NT2/D1 (cell line): ENCODE measurements at regions not wholly inside any gene's neighbourhood (a gene's known extent, or its start where the extent isn't known, plus 50 kb on each side); places are given as distances from the start of the nearest gene placed in this dataset.

Experiments
- YY1 ChIP-seq: IDR thresholded peaks from 2 replicates; pipeline ENCODE4 v1.6.1; 2011; ENCODE audit not compliant: insufficient read length, insufficient read depth
- ZNF274 ChIP-seq: IDR thresholded peaks from 2 replicates; pipeline ENCODE4 v1.6.1; 2011; ENCODE audit warnings: mild to moderate bottlenecking, low read depth, low read length

DNA sequence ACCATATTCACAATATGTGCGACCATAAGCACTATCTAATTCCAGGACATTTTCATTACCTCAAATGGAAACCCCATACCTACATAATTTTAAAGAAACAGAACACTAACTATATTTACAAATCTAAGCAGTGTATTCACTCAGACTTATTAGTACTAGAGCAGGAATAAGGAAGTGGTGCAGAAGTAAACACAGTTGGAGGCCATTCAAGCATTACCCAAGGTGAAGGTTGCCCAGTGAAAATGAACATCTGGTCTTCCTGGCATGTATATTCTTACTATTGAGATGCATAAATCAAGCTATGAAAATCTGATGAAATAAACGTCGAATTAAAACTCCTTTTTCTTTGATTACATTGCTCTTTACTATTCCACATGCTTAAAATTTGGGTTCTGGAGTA is 78.9 kb upstream of the TTC14 start:
- TF ChIP-seq ZNF274 (no peak), YY1 (no peak)
